Upper lobe of left lung (tissue), 6 donors: ENCODE measurements at regions not wholly inside any gene's neighbourhood (a gene's known extent, or its start where the extent isn't known, plus 50 kb on each side); places are given as distances from the start of the nearest gene placed in this dataset.

ENCODE experiments used
- ATAC-seq, 2 donors: fragments of 200-7000 bp; cut with Tn5 transposase; one replicate each; pipeline ENCODE4 v1.9.1; 2022; ENCODE audit warnings: mild to moderate bottlenecking in 2 of 2, moderate library complexity in 2 of 2; ENCODE audit not compliant: low FRiP score in 2 of 2
- DNase-seq, 2 donors: peaks; one replicate each; pipeline ENCODE4 v3.0.0-alpha.2; 2019 to 2020
- H3K27ac ChIP-seq, 4 donors: fragments of 200-600 bp; sonication (generic); one replicate each; pipeline ENCODE4 v1.5.1; 2016 to 2019
- H3K27me3 ChIP-seq, 4 donors: fragments of 200-600 bp; sonication (generic); one replicate each; pipeline ENCODE4 v1.5.1; 2017 to 2019
- H3K36me3 ChIP-seq, 4 donors: fragments of 200-600 bp; sonication (generic); one replicate each; pipeline ENCODE4 v1.5.1; 2016 to 2019
- H3K4me1 ChIP-seq, 4 donors: fragments of 200-600 bp; sonication (generic); one replicate each; pipeline ENCODE4 v1.5.1; 2018 to 2019
- H3K4me3 ChIP-seq, 4 donors: fragments of 200-600 bp; sonication (generic); one replicate each; pipeline ENCODE4 v1.5.1; 2017 to 2019; ENCODE audit warnings: mild to moderate bottlenecking in 2 of 4, moderate library complexity in 1 of 4
- H3K9me3 ChIP-seq, 4 donors: fragments of 200-600 bp; sonication (generic); one replicate each; pipeline ENCODE4 v1.5.1; 2018 to 2019
- CTCF ChIP-seq, 6 experiments: fragments of 450-650 bp in 4 of 6; fragments of 200-600 bp in 2 of 6; sonication (generic) in 2 of 6; IDR thresholded peaks; one replicate each; pipeline ENCODE4 v1.5.1; 2016 to 2019; ENCODE audit warnings: antibody characterized with exemption in 6 of 6
- EP300 ChIP-seq, 4 donors: sonication (generic); formaldehyde crosslinking; IDR thresholded peaks; one replicate each; pipeline ENCODE4 v1.5.1; 2017; ENCODE audit warnings: antibody characterized with exemption in 4 of 4, control low read depth in 2 of 4
- POLR2A ChIP-seq, 4 donors: fragments of 450-650 bp; IDR thresholded peaks; one replicate each; pipeline ENCODE4 v1.5.1; 2016 to 2017; ENCODE audit warnings: antibody characterized with exemption in 4 of 4, mild to moderate bottlenecking in 2 of 4
- POLR2AphosphoS5 ChIP-seq, 2 donors: sonication (generic); formaldehyde crosslinking; IDR thresholded peaks; one replicate each; pipeline ENCODE4 v1.5.1; 2017; ENCODE audit warnings: antibody characterized with exemption in 2 of 2
- WGBS, 2 donors: methylation state at CpG; one replicate each; pipeline ENCODE4 v1.1.5; 2017 to 2018; 5-methylcytosine and 5-hydroxymethylcytosine counted together
- donor health status: DM: no; HTN: no; CAD: no; lungs with moderate emphysema.
- donor health status: DM: no; HTN: yes; CAD: no; lungs with severe emphysema.

- Histone ChIP-seq H3K36me3 (no peaks in the 10 kb centered on the region), H3K9me3 (no peaks in the 10 kb centered on the region), H3K27me3 (no peaks in the 10 kb centered on the region), H3K4me3 (no peak overlapping the region), H3K4me1 (no peaks in the 10 kb centered on the region), H3K27ac (no peak overlapping the region)
- TF ChIP-seq POLR2AphosphoS5 (IDR thresholded peaks at IDR 0.05) (no peak), EP300 (IDR thresholded peaks at IDR 0.05) (no peak), POLR2A (IDR thresholded peaks at IDR 0.05) (no peak), CTCF (IDR thresholded peaks at IDR 0.05) (no peak)
- 93 to 97% methylated on average over 2 of the region's 2 CpGs for WGBS, 2 donors
- DNase-seq (no peak), ATAC-seq (no peak)
Measured at GRCh38 chr3:64844558-64844957, 156.8 kb upstream of the ADAMTS9 start.

GRCh38 chr3:64837986-64838735 is 150.4 kb upstream of the ADAMTS9 start:
- H3K4me3 ChIP-seq, result no peak overlapping the region
- 39 to 61% methylated on average over 6 of the region's 6 CpGs for WGBS, 2 donors
- no peaks in the 10 kb centered on the region for H3K9me3 ChIP-seq
- ATAC-seq, result no peak
- no peak overlapping the region for H3K27ac ChIP-seq
- TF ChIP-seq POLR2AphosphoS5 (IDR thresholded peaks at IDR 0.05), result no peak
- TF ChIP-seq POLR2A (IDR thresholded peaks at IDR 0.05), result no peak
- TF ChIP-seq CTCF (IDR thresholded peaks at IDR 0.05), result no peak
- TF ChIP-seq EP300 (IDR thresholded peaks at IDR 0.05), result no peak
- DNase-seq, result no peak
- H3K27me3 ChIP-seq, result no peaks in the 10 kb centered on the region
- peaks cover 0 to 4% (median 0%) of the 10 kb centered on the region in 4 donors for H3K4me1 ChIP-seq
- no peaks in the 10 kb centered on the region for H3K36me3 ChIP-seq

GRCh38 chr3:64837126-64837738 is 149.4 kb upstream of the ADAMTS9 start:
- ATAC-seq (no peak), DNase-seq (no peak)
- no peaks in the 10 kb centered on the region for H3K9me3 ChIP-seq
- 55 to 67% methylated on average over 2 of the region's 2 CpGs for WGBS, 2 donors
- H3K4me3 ChIP-seq, result no peak overlapping the region
- H3K27me3 ChIP-seq, result no peaks in the 10 kb centered on the region
- peaks cover 0 to 4% (median 0%) of the 10 kb centered on the region in 4 donors for H3K4me1 ChIP-seq
- H3K36me3 ChIP-seq, result no peaks in the 10 kb centered on the region
- no peak for TF ChIP-seq CTCF (IDR thresholded peaks at IDR 0.05)
- TF ChIP-seq POLR2AphosphoS5 (IDR thresholded peaks at IDR 0.05), result no peak
- TF ChIP-seq EP300 (IDR thresholded peaks at IDR 0.05), result no peak
- no peak for TF ChIP-seq POLR2A (IDR thresholded peaks at IDR 0.05)
- no peak overlapping the region for H3K27ac ChIP-seq

- ATAC-seq, result no peak
- Histone ChIP-seq H3K27ac (no peak overlapping the region), H3K36me3 (no peaks in the 10 kb centered on the region), H3K4me1 (peaks cover 0 to 4% (median 0%) of the 10 kb centered on the region in 4 donors), H3K27me3 (no peaks in the 10 kb centered on the region), H3K9me3 (no peaks in the 10 kb centered on the region), H3K4me3 (no peak overlapping the region)
- TF ChIP-seq POLR2A (IDR thresholded peaks at IDR 0.05) (no peak), EP300 (IDR thresholded peaks at IDR 0.05) (no peak), POLR2AphosphoS5 (IDR thresholded peaks at IDR 0.05) (no peak), CTCF (IDR thresholded peaks at IDR 0.05) (no peak)
- 63 to 83% methylated on average over 2 of the region's 2 CpGs for WGBS, 2 donors
- no peak for DNase-seq
Measured at GRCh38 chr3:64836097-64836496, 148.3 kb upstream of the ADAMTS9 start.
